ENCODE measurements at regions not wholly inside any gene's neighbourhood (a gene's known extent, or its start where the extent isn't known, plus 50 kb on each side); places are given as distances from the start of the nearest gene placed in this dataset.

DNA sequence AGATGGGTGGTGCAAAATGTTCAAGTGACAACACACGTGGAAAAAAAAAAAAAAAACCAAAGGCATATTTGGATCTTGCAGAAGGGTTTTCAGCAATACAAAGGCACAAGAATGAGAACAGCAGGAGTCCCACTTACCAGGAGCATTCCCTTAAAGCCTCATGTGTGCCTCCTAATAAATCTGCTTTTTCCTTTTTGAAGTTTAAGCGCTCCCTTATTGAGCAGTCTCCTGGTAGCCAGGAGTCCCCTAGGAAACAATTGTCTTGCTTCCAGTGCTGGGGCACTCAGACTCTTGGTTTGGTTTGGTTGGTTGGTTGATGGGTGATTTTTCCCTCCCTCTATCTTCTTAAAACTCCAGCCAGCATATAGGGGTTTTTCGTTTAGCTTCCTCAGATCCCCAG, 321.8 kb upstream of the NFE2L3 start:
- DNase-seq: no peak

DNA sequence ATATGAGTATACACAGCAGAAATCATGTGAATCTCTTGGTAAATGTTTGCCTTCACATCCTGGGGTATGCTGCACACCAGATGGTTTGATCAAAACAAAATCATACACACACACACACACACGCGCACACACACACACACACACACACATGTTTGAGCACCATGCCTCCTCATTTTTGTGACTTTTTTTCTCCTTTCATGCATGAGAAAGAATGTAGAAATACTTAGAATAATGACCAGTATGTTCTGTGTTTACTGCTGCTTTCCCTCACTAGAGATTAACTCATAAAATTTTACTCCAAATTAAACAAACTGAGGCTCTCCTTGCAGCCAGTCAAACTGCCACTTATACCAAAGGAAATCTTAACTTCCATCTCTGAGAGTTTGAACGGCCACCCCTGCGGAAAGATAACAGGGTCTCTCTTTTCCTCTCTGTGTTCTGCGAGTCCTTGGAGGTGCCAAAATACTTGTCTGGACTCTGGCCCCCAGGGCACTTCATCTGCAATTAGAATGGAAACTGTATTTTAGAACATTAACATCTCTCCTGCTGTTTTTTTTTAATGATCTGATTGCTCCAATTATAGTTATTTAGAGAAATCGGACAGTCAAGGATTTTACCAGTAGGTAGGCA, 320.8 kb upstream of the NFE2L3 start:
- peak in 1 of 2 experiments; percentile 16 for DNase-seq

DNA sequence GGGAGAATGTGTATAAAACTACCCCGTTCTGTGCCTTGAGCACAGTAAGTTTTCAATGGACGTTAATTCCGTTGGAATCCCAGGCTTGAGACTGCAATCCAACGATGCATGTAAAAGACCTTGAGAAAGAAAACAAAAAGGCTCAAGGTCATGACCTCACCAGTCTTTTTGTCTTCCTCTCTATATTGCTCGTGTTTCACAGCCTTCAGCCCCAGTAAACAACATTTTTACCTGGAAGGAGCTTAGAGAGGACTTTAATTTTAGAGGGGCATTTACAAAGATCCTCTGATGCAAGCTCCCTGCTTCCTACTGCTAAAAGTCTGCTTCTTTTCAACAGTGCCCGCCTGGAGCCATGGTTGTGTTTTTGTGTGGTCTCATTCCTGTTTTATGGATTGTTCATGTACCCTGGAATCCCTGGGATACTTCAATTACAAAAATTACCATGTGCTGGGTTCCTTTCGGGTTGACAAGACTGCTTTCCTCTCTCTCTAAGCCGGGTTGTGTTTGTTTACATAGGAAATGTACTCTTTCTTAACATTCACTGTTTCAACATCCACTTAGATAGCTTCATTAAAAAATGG, 320.1 kb upstream of the NFE2L3 start:
- no peak for DNase-seq

DNA sequence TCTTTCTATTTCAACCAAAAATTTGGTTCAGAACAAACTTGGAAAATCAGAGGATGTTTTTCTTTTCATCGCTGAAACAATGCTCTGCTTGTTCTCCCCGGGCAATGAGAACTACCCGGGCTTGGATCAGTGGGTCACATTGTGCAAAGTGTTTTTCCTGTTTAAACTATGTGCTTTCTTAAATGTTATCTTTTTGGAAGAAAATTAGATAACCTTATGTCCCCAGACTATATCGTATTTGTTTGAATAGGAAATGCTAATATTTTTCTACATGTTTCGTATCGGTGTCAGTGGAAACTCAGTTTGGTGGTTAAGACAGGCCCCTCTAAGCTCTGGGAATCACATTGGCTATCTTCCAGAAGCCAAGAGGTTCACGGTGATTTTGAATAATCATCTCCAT, 319.5 kb upstream of the NFE2L3 start:
- no peak for DNase-seq

DNA sequence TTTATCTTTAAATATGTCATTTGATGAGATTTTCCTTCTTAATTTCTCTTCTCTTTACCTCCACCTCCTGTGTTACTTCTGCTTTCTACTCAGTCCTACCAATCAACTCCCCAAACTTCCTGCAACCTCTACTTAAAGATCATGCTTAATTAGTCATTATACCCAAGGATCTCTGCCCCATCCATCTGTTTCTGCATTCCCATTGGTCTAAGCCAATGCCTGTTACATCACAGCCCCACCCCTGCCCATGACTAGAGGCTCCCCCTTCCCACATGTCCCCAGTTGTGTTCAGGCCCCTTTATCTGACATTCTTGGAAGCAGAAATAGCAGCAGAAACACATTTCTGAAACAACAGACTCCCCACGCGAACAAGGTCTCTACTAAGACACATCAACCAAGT, 319.1 kb upstream of the NFE2L3 start:
- no peak for DNase-seq

DNA sequence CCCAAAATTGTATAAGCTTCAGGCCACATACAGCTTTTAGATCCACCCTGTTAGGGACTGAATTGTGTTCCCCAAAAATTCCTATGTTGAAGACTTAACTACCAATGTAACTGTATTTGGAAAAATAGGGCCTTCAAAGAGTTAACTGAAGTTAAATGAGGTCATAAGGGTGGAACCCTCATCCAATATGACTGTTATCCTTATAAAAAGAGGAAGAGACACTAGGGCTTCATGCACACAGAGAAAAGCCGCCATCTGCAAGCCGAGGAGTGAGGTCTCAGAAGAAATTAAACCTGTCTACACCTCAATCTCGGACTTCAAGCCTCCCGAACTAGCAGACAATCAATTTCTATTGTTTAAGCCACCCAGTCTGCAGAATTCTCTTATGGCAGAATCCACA, 317.9 kb upstream of the NFE2L3 start:
- no peak for DNase-seq

DNA sequence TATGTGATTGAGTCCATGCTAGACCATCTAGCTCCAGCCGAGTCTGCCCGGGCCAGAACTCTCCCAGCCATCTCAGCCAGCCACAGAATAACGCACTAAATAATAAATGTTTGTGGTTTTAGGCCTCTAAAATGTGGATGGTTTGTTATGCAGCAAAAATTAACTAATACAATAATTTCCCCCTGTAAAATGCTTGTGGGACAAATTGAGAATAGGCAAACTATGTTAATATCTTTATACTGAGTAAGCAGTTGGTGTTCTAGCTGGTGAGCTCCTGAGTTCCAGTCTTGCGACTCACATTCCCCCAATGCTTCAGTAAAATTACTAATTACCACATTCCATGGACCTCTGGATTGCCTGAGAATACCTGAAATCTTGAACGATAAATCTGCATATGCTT, 316.8 kb upstream of the NFE2L3 start:
- DNase-seq: no peak

DNA sequence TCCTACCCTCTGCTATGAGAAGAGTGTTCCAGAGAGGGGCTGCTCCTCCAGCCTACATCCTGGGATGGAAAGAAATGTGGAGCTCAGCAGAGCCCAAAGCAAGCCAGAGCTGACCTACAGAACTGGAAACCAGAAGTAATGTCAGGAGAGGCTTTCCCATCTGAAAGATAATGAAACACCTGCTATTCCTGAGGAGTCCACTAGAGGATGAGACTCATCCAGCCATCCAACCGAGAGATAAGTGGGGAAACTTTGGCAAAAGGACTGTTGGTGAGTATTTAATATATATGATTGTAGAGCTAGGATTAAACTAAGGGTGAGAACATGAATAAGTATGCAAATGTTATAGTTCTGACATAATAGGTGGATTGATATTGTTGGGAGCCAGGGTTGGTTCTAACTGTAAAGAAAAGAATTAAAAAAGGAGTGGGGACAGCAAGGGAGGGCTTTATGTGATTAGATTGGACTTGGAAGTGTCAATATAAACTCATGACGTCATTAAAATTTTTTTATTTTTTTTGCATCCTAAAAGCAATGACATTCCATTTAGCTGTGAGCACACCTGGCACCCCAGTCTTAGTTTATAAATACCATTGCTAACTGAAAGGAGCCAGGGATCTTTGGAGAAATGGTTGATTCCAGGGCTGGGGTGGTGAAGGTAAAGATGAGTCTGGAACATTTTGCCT, 312.8 kb upstream of the NFE2L3 start:
- DNase-seq: peak in 1 of 2 experiments; percentile 24

DNA sequence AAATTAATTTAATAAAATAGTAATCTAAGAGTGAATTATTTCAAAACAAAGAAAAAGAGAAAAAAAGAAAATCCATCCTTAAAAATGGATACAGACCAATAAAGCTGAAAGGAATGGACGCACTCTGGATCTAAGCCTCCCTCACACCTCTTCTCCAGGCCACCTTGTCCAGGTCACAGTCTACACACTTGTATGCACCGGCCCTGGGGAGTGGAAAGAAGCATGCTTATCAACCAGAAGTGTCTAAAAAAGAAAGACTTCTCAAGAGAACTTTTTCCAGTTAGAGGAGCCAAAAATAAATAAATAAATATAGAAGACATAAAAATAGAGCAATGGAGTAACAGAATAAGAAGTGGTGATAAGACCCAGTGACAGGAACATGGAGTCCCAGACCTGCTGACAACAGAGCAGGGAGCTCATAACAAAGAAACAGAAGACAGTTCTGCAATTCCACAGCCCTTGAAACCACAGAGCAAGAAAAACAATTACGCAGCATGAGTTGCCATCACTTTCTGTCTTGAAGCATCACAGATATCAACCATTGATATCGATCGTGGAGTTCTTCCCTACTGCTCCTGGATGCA, 311.7 kb upstream of the NFE2L3 start:
- no peak for DNase-seq

DNA sequence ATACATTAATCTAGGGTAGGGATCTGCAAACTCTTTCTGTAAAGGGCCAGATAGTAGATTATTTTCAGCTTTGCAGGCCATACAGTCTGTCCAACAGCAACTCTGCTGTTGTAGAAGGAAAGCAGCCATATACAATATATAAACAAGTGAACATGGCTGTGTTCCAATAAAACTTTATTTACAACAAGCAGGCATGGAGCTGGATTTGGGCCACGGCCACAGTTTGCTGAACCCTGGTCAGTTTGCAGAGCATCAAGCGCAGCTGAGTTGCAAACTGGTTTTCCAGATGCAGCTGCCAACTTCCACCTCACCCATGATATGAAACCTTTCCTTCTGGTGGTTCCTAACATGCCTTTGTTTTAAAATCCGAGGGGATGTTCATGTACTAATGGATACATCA, 310.4 kb upstream of the NFE2L3 start:
- no peak for DNase-seq

DNA sequence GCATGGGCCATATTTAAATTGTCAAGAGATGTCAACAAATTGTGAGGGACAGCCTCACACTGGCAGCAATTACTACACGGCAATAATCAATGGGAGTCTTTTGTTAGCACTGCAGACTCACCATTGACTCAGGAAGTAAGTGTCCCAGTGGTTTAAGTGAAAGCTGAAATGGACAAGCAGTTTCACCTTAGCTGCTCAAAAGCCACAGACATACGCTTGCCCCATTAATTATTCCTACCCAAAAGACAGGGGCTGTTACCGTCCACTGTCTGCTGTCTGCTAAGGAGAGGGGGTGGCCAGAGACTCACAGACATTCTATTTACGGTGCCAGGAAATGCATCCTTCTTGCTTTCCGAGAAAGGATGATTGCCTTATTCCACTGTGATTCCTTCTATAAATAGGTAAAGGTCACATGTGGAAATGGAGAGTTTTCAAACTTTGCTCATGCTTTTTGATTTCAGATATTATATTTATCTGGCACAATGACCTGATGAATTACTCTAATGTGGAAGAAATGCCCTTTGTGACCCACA, 309.7 kb upstream of the NFE2L3 start:
- DNase-seq: no peak

DNA sequence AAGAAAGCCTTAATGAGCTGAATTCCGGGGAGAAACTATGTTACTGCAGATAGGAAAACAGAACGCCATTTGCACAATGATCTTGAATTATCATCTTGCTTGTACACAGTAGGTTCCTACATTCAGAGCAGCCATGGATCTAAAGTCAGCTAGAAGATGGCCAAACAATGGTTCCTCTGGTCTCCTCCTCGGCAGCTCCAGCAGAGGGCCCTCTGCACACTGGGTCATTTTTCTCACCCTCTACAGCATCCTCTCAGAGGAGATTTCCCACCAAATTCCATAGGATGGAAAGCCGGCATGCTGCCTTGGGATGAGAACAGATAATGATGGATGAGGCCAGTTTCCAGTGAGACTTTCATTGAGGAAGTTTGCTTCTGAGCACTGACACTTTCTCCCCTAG, 308.5 kb upstream of the NFE2L3 start:
- no peak for DNase-seq

DNA sequence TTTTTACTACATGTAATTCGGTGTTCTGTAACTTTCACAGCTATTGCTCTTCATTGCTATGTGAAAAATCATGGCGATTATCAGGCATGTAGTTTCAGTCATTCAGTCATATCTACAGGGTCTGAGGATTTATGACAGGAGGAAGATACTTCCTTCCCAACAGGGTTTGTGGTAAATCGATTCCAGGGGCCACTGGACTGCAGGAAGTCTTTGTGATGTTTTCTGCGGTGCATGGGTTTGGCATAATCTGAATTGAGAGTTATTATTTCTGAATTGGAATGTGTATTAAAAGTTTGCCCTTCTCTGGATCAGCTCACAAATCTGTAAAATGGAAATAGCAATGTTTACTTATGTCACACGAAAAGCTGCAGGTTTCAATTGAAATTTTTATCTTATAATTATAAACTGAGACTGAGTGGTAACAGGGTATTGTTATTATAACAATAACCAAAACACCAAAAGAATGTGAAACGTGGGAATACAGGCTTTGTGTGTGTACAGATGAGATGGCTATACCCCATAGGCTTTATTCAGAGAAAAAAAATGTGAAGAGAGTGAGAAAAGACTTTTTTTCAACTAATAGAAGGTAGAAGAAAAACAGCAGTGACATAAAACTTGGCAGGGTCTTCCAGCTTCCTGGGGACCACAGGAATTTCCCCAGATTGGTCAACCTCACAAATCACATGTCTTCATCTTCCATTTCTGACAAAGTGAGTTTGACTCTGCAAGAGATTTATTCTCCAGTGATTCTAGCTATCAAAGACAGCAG, 307.7 kb upstream of the NFE2L3 start:
- no peak for DNase-seq

DNA sequence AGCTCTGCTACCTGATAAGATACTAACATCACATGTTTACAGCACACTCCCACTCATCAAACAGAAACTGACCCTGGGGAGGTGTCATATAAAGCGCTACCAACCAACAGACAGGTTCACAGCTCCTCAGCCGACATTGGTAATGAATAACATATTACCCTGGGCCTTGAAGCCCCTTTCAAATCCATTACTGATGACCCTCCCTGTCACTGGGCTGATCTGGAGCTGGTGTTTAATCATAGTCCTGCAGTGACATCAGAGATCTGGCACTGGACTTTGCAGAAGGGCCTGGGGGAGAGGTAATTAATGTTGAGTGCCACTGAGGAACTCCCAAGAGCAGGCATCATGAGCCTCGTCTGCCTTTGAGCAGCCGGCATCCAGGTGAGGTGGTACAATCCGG, 306.5 kb upstream of the NFE2L3 start:
- no peak for DNase-seq

DNA sequence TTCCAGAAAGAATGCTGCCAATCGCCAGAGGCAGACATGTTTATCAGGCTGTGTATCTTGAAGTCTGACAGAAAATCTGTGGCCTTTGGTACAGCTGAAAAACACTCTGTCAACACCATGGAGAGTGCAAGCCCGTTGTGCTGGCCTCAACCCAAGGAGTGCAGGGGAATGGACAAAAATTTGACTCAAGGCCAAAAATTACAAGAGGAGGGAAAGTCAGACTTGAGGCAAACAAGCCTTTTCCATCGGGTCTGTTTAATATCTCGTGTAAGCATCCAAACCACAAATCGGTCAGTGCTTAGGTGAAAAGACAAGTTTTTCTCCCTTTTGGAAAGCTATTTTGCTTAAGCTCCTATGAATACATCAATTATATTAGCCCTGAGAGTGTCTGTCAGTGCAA, 305.3 kb upstream of the NFE2L3 start:
- peak; percentile 57 to 91 for DNase-seq

DNA sequence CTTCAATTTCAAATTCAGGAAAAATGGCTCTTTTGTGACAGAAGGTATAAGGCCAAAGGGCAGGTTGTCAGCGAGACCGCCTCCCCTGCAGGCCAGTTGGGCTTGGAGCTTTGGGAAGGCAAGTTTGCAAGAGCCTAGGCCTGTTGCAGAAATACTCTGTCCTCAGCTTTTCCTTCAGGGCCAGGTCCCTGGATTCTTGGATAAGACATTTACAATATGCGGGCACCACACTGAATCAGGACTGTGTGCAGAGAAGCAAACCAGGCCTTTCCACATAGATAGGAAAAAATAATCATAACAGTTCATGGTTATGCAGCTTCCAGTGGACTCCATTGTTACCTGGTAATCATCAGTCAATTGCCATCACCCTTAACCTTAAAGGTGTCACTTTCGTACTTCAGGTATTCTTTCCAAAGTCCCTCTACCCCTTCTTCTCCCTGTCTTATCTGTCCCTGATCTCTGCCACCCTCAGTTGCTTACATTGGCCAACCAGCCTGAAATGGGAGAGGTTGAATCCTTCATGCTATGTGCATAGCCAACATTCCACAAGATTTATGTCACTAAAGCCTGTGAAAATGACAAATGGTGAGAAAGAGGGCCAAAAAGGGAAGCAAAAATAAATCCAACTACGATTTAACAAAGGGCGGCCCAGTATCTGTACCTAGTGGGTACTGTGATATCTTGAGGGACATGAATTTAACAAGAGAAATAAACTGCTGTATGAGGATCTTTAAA, 304.5 kb upstream of the NFE2L3 start:
- DNase-seq: peak in 1 of 2 experiments; percentile 36

DNA sequence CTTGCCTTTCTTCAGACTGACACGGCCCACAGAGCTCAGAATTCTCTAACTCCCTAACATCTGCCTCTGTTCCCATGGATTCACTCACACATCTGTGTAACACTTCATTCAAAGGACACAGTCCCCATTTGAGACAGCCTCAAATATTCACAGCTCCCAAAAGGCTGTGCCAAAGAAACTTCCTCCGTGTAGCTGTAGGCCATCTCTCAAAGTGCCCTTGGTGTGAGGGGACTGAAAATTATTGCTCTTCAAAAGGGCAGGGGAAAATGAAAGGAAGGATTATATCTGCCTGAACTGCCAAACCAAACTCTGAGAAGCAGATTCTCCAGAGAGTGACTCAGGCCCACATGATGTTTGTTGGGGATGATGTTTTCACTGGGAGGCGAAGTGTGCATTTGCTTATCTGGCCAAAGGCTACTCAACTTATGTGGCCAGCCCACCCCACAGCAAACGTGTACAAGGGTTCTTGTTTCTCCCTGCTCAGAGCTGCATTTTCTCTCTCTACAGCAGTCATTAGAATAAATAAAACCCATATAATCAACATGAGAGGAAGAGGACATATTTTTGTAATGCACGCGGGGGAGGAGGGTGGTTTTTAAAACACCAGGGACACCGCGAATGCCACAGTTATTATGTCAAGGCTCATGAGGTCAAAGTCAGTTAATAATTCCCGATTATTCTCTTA, 302.4 kb upstream of the NFE2L3 start:
- DNase-seq: no peak

DNA sequence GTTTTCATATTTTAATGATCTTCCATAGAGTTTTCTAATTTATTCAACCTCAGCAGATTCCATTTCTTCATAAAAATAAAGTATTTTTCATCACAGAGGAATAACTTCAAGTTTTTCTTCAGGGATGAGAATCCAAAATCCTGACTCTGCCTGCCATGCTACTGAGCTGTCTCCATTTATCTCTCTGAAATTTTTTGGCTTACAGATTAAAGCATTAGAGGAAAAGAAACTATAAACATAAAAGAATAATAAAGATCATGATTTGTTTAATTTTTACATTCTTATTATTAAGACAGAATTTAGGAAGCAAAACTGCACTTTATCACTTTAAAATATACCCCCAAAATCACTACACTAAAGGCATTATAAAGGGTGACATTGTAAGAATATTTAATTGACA, 301.8 kb upstream of the NFE2L3 start:
- DNase-seq: no peak

DNA sequence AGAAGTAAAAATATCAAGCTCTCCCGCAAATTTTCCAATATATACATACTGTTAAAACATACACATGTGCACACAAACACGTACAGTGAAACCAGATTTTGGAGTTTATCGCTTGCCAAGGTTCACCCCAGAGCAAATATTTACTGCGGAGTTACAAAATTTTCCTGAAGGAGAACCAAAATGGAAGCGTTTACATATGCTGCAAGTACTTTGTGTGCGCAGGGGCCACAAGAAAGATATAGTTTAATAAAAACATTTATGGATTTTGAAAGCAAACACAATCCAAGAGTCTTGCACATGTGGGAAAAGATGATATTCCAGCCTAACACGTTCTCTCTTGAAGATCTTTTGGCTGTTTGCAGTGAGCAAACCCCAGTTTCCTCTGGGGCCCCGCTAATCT, 301.3 kb upstream of the NFE2L3 start:
- no peak for DNase-seq

DNA sequence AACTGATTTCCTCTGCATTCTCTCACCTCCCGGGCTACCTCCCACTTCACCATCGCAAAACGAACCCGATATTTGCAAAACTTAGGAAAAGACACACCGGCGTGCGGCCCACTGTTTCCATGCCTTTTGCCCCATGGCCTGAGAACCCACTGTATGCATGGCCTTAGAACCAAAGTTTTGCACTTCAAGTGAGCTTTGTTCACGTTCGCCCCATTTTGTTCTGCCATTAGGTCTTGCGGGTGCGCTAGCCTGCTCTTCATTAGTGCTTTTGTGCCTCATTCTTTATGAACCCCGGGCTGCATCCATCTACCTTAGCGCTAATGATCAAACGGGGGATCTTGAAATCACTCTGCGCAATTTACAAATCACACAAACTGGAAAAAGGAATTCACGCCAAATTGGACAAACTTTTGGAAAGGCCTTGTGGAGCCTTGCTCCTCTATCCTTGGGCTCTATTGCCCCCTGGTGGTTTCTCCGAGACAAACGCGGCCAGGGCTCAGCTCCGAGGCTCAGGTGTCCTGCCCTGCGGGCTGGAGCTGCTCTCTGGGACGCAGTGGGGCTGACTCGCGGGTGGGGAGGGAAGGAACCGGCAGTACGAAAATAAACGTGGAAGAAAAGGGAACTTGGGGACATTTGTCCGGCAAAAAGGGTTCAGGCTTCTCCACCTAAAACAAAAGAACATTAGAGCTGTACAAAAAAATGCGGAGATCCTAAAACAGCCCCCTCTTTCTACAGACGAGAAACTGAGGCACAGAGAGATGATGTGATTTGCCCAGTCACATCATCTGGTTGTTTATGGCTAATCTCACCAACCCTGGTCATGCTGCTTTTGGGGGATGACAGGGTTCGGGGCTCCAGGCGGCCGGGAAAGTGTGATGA, 300.4 kb upstream of the NFE2L3 start:
- DNase-seq: peak; percentile 89 to 91
